ENCODE measurements at regions not wholly inside any gene's neighbourhood (a gene's known extent, or its start where the extent isn't known, plus 50 kb on each side); places are given as distances from the start of the nearest gene placed in this dataset.
A peak's percentile ranks its signal among the peaks of the same experiment; 100 is the strongest.

DNA sequence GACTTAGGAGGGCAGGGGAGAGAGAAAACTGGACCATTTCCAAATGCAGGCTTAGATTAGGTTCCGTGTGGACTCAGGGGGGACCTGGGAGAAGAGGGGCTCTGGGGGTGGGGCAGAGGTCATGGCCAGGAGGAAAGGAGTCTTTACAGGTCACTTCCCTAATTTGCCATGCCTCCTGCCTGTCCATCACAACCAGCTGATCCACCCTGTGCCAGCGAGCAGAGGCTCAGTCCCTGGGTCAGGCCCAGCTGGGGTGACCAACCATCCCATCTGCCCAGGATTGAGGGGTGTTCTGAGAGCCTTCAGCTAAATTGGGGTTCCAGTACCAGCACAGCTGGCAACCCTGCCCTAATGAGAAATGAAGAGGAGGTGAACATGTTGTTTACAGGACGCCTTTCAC lies 84.6 kb upstream of the CACUL1 start:
- DNase-seq (ENCODE audit: extremely low spot score in 2 of 2) = no peak
- no peak for TF ChIP-seq POLR2AphosphoS5 (IDR thresholded peaks at IDR 0.05; ENCODE audit: insufficient read depth in 1 of 2, low read depth in 1 of 2)
- TF ChIP-seq POLR2A (IDR thresholded peaks at IDR 0.05) = no peak
- TF ChIP-seq, protein P1, sequence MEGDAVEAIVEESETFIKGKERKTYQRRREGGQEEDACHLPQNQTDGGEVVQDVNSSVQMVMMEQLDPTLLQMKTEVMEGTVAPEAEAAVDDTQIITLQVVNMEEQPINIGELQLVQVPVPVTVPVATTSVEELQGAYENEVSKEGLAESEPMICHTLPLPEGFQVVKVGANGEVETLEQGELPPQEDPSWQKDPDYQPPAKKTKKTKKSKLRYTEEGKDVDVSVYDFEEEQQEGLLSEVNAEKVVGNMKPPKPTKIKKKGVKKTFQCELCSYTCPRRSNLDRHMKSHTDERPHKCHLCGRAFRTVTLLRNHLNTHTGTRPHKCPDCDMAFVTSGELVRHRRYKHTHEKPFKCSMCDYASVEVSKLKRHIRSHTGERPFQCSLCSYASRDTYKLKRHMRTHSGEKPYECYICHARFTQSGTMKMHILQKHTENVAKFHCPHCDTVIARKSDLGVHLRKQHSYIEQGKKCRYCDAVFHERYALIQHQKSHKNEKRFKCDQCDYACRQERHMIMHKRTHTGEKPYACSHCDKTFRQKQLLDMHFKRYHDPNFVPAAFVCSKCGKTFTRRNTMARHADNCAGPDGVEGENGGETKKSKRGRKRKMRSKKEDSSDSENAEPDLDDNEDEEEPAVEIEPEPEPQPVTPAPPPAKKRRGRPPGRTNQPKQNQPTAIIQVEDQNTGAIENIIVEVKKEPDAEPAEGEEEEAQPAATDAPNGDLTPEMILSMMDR (IDR thresholded peaks at IDR 0.05) = no peak
- H3K4me1 ChIP-seq = peaks cover 11% of the 10 kb centered on the region
- H3K4me3 ChIP-seq = no peak overlapping the region
- intact Hi-C loops (cut with DNase I) = no loop called here
- no peaks in the 10 kb centered on the region for H3K9me3 ChIP-seq
- no peaks in the 10 kb centered on the region for H3K27me3 ChIP-seq
- H3K27ac ChIP-seq = no peak overlapping the region
- H3K36me3 ChIP-seq = no peaks in the 10 kb centered on the region

DNA sequence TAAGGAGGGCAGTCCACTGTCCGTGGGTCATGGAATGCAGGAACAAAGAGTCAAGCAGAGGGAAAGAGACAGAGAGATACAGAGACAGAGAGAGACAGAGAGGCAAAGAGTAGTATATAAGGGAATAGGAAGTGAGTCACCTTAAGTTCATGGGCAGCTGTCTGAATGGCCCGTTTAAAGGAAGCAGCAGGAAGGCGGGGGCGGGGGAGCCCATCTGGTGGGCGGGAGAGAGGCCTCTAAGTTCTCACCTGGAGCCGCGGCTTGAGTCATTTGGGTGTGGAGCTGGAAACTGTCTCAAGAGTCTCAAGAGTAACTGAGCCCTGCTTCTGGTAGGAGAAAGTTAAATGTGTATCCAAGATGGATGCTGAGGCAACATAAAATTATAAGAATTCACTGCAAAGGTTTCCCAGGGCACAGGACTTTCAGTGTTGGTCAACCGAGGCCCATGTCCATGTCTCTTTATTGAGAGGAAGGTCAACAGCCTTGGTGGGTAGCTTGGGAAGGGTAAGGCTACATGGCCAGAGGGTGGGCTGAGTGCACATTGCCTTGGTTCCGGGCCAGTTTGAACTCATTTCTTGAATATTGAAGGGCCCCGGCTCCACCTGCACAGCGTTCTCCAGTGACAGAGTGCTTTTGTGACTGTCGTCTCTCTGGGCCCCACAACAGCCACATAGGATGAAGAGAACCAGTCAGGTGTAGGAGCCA lies 85.5 kb upstream of the CACUL1 start:
- no peak overlapping the region for H3K4me3 ChIP-seq
- H3K4me1 ChIP-seq = peaks cover 11% of the 10 kb centered on the region
- intact Hi-C loops (cut with DNase I) = no loop called here
- DNase-seq (ENCODE audit: extremely low spot score in 2 of 2) = no peak
- H3K27ac ChIP-seq = no peak overlapping the region
- TF ChIP-seq, protein P1 (IDR thresholded peaks at IDR 0.05) = no peak
- TF ChIP-seq POLR2AphosphoS5 (IDR thresholded peaks at IDR 0.05; ENCODE audit: insufficient read depth in 1 of 2, low read depth in 1 of 2) = peak in 1 of 2 donors; percentile 23
- H3K9me3 ChIP-seq = no peaks in the 10 kb centered on the region
- H3K36me3 ChIP-seq = no peaks in the 10 kb centered on the region
- H3K27me3 ChIP-seq = no peaks in the 10 kb centered on the region

GRCh38 chr10:118840776-118841468 lies 86.2 kb upstream of the CACUL1 start:
- no peaks in the 10 kb centered on the region for H3K27me3 ChIP-seq
- intact Hi-C loops (cut with DNase I) = no loop called here
- H3K4me3 ChIP-seq = no peak overlapping the region
- peaks cover 6% of the 10 kb centered on the region for H3K4me1 ChIP-seq
- no peak for TF ChIP-seq POLR2AphosphoS5 (IDR thresholded peaks at IDR 0.05; ENCODE audit: insufficient read depth in 1 of 2, low read depth in 1 of 2)
- no peak for TF ChIP-seq POLR2A (IDR thresholded peaks at IDR 0.05)
- H3K36me3 ChIP-seq = no peaks in the 10 kb centered on the region
- H3K27ac ChIP-seq = no peak overlapping the region
- no peaks in the 10 kb centered on the region for H3K9me3 ChIP-seq
- DNase-seq (ENCODE audit: extremely low spot score in 2 of 2) = peak in 1 of 2 donors; percentile 87

DNA sequence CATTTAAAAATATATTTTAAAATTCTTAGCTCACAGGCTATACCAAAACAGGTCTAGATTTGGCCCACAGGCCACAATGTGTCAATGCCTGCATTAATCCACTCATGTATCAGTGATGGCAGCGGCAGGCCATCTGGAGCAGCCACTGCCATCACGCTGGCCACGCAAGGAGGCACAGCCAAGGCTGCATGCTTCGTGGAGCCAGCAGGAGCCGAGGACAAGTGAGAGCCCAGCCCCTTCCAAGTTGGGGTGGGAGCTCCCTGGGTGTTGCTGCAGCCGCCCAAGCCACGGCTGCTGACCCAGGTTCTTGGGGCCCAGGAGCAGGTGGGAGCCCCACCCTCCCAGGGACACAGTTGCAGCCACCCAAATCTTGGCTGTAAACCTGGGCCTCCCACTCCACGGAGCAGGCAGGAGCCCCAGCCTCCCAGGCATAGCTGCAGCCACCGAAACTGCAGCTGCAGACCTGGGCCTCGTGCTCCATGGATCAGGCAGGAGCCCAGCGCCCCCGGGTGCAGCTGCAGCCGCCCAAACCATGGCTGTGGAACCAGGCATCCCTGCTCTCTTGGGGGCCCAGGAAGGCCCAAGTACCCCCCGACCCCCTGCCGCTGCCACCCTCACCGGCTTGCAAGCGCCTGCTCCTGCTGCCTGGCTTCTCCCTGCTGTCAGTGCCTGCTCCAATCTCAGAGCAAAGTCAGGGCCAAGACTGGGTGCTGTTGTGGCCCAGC lies 87.3 kb upstream of the CACUL1 start:
- Histone ChIP-seq H3K27ac (no peak overlapping the region), H3K27me3 (no peaks in the 10 kb centered on the region), H3K4me1 (peaks cover 6% of the 10 kb centered on the region), H3K4me3 (no peak overlapping the region), H3K36me3 (no peaks in the 10 kb centered on the region), H3K9me3 (no peaks in the 10 kb centered on the region)
- no peak for DNase-seq (ENCODE audit: extremely low spot score in 2 of 2)
- intact Hi-C loops (cut with DNase I) = no loop called here
- TF ChIP-seq POLR2A (IDR thresholded peaks at IDR 0.05) (no peak), POLR2AphosphoS5 (IDR thresholded peaks at IDR 0.05; ENCODE audit: insufficient read depth in 1 of 2, low read depth in 1 of 2) (no peak)
- TF ChIP-seq, protein P1 (IDR thresholded peaks at IDR 0.05) = no peak

- no peaks in the 10 kb centered on the region for H3K27me3 ChIP-seq
- H3K4me3 ChIP-seq = no peak overlapping the region
- TF ChIP-seq, protein P1 (IDR thresholded peaks at IDR 0.05) = no peak
- TF ChIP-seq POLR2A (IDR thresholded peaks at IDR 0.05) (no peak), POLR2AphosphoS5 (IDR thresholded peaks at IDR 0.05; ENCODE audit: insufficient read depth in 1 of 2, low read depth in 1 of 2) (no peak)
- no peak overlapping the region for H3K27ac ChIP-seq
- H3K9me3 ChIP-seq = no peaks in the 10 kb centered on the region
- H3K36me3 ChIP-seq = no peaks in the 10 kb centered on the region
- intact Hi-C loops (cut with DNase I) = no loop called here
- DNase-seq (ENCODE audit: extremely low spot score in 2 of 2) = no peak
- peaks cover 6% of the 10 kb centered on the region for H3K4me1 ChIP-seq
Measured at GRCh38 chr10:118842843-118843624, 88.3 kb upstream of the CACUL1 start.
